ENCODE measurements at regions not wholly inside any gene's neighbourhood (a gene's known extent, or its start where the extent isn't known, plus 50 kb on each side); places are given as distances from the start of the nearest gene placed in this dataset.

- TF ChIP-seq, protein P1, sequence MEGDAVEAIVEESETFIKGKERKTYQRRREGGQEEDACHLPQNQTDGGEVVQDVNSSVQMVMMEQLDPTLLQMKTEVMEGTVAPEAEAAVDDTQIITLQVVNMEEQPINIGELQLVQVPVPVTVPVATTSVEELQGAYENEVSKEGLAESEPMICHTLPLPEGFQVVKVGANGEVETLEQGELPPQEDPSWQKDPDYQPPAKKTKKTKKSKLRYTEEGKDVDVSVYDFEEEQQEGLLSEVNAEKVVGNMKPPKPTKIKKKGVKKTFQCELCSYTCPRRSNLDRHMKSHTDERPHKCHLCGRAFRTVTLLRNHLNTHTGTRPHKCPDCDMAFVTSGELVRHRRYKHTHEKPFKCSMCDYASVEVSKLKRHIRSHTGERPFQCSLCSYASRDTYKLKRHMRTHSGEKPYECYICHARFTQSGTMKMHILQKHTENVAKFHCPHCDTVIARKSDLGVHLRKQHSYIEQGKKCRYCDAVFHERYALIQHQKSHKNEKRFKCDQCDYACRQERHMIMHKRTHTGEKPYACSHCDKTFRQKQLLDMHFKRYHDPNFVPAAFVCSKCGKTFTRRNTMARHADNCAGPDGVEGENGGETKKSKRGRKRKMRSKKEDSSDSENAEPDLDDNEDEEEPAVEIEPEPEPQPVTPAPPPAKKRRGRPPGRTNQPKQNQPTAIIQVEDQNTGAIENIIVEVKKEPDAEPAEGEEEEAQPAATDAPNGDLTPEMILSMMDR (IDR thresholded peaks at IDR 0.05; ENCODE audit: insufficient read depth, low read length, poor library complexity, severe bottlenecking) = no peak
- no peak for TF ChIP-seq EZH2phosphoT487 (conservative IDR thresholded peaks at IDR 0.05; ENCODE audit: low read length)
These were observed 306.0 kb downstream of the TDRD15 start for GRCh38 chr2:21429747-21430146.
